GM10266 (cell line): ENCODE measurements at regions not wholly inside any gene's neighbourhood (a gene's known extent, or its start where the extent isn't known, plus 50 kb on each side); places are given as distances from the start of the nearest gene placed in this dataset.

Experiments
- DNase-seq: peaks from one replicate; pipeline ENCODE4 v3.0.0; 2012; ENCODE audit errors: extremely low spot score
- CTCF ChIP-seq: IDR thresholded peaks from 2 replicates; pipeline ENCODE4 v1.5.1; 2012; ENCODE audit warnings: mild to moderate bottlenecking, low read depth; ENCODE audit not compliant: control insufficient read depth, insufficient read depth; ENCODE audit errors: missing control alignments

- no peak for DNase-seq
- no peak for TF ChIP-seq CTCF
These were observed 56.4 kb upstream of the PLAC8 start for GRCh38 chr4:83170952-83171399.
